HAP-1 (cell line): ENCODE measurements at regions not wholly inside any gene's neighbourhood (a gene's known extent, or its start where the extent isn't known, plus 50 kb on each side); places are given as distances from the start of the nearest gene placed in this dataset.

Experiments
- DNase-seq, 2 experiments: peaks; one replicate each; pipeline ENCODE4 v3.0.0-alpha.2; 2016 to 2020; ENCODE audit warnings: low spot score in 2 of 2
- H3K27me3 ChIP-seq: fragments of 250-450 bp; sonication (Bioruptor Pico); 2 replicates; pipeline ENCODE4 v1.5.1; 2020; ENCODE audit warnings: low read depth, mild to moderate bottlenecking, moderate library complexity
- H3K36me3 ChIP-seq: fragments of 250-450 bp; sonication (Bioruptor Pico); replicated peaks from 2 replicates; pipeline ENCODE4 v1.5.1; 2020; ENCODE audit warnings: mild to moderate bottlenecking
- H3K4me1 ChIP-seq: fragments of 250-450 bp; sonication (Bioruptor Pico); 2 replicates; pipeline ENCODE4 v1.5.1; 2020; ENCODE audit warnings: mild to moderate bottlenecking
- H3K4me3 ChIP-seq: fragments of 250-450 bp; sonication (Bioruptor Pico); 2 replicates; pipeline ENCODE4 v1.5.1; 2020; ENCODE audit warnings: mild to moderate bottlenecking, moderate library complexity
- H3K9me3 ChIP-seq: fragments of 250-450 bp; sonication (Bioruptor Pico); 2 replicates; pipeline ENCODE4 v1.5.1; 2020; ENCODE audit warnings: mild to moderate bottlenecking, moderate library complexity
- in situ Hi-C: fragments of 300-500 bp; cut with MboI; formaldehyde crosslinking; loops from 3 replicates; pipeline ENCODE4 v1.14.3; 2020; ENCODE audit warnings: low sequenced_read_pairs, inconsistent platforms, mixed read lengths

DNA sequence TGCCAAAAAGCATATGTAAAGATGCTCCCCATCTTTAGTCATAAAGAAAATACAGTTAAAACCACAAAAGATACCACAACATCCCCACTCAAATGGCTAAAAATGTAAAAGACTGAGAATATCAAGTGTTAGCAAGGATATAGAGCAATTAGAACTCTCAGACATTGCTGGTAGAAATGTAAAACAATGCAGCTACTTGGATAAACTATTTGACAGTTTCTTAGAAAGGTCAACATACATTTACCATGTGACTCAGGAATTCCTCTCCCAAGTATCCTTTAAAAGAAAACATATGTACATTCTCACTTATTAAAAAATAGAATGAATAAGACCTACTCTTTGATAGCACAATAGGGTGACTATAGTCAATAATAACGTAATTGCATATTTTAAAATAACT is 173.7 kb downstream of the HNRNPD start:
- 0 out of 2 replicates have a peak, but pooled peaks cover 2% of the 10 kb centered on the region for H3K27me3 ChIP-seq
- no peaks in the 10 kb centered on the region for H3K4me1 ChIP-seq
- H3K4me3 ChIP-seq: no peak overlapping the region
- in situ Hi-C loops: loop anchor here (10.0 kb wide), 2 partner anchors 725 to 785 kb away; partner anchors contain the start of gene RASGEF1B
- H3K36me3 ChIP-seq: no peaks in the 10 kb centered on the region
- no peaks in the 10 kb centered on the region for H3K9me3 ChIP-seq
- DNase-seq: no peak

DNA sequence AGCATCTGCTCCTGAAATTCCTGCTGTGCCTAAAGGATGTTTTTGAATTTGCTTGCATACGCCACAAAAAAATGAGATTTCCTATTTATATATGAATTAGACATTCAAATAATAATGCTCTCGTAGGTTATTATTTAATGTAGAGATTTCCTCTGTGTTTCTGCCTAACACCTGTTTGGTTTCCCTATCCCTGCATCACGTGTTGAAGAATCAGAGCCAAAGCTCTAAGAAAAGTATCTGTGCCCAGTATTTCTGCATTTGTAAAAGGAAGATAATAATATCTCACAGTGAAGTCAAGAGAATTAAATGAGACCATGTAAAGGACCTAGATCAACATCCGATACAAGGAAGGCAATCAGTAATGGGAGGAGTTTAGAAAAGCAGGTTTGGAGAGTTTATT is 179.5 kb downstream of the HNRNPD start:
- Histone ChIP-seq H3K27me3 (no peaks in the 10 kb centered on the region), H3K4me1 (no peaks in the 10 kb centered on the region), H3K9me3 (no peaks in the 10 kb centered on the region), H3K36me3 (no peaks in the 10 kb centered on the region), H3K4me3 (no peak overlapping the region)
- in situ Hi-C loops: no loop called here
- DNase-seq: no peak

DNA sequence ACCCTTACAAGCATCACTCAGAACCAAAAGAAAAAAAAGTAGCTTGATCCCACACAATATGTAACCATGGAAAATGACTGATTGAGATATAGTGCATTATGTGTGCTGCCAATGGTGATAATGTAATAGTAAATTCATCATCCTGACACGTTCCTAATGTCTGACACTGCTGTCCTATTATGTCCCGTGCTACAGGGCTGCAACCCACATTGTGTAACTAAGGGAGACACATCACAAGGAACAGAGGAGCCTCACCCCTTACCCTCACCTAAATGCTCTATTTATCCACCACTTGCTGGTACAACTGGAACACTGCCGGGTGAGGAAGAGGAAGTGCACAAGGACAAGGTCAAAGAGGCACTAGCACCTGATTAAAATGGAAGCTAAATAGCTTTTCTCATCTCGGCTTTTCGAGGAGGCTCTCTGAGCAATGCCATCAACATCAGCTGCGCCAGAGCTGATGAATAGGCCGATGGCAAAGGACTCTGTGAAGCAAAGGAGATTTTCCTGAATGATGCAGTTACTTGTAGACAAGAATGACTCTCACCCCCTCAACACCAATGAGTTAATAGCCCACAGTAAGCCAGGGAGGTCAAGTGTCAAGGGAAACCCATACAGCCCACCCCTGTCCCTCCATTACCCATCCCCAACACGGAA is 181.6 kb downstream of the HNRNPD start:
- Histone ChIP-seq H3K4me1 (no peaks in the 10 kb centered on the region), H3K36me3 (no peaks in the 10 kb centered on the region), H3K9me3 (no peaks in the 10 kb centered on the region), H3K4me3 (no peak overlapping the region), H3K27me3 (no peaks in the 10 kb centered on the region)
- DNase-seq: no peak
- in situ Hi-C loops: no loop called here

DNA sequence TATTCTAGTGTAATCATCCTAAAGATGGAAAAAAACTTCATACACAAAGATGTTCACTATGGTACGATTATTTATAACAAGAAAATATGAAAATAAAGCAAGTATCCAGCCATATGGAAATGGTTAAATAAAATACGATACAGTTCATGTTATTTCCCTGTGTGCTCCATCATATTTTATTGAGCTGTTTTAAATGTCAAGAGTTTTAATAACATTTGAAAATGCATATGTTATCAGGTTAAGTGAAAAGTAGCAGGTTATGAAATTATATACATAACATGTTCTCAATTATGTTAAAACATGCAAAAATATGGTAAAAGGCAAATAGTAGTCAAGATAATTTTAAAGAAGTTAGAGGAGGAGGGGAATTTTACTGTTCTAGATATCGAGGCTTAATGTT is 192.0 kb downstream of the HNRNPD start:
- in situ Hi-C loops: no loop called here
- no peak overlapping the region for H3K4me3 ChIP-seq
- DNase-seq: no peak
- H3K27me3 ChIP-seq: no peaks in the 10 kb centered on the region
- no peaks in the 10 kb centered on the region for H3K36me3 ChIP-seq
- no peaks in the 10 kb centered on the region for H3K9me3 ChIP-seq
- H3K4me1 ChIP-seq: no peaks in the 10 kb centered on the region

DNA sequence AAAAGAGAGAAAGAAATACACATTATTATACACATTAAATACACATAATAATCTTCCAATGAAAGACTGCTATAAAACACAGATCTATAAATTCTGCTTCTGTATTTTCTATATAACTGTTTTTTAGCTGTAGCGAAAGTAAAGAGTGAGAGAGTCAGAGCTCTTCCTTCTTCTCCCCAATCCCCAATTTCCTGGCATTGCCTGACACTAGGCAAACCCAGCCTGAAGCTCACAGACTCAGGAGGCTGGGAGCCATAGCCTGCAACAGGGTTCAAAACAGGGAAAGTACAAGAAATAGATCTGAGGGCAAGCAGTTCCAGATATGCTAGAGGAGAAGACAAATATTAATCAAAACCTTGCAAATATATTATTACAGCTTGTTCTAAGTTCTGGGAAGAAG is 201.6 kb downstream of the HNRNPD start:
- H3K4me3 ChIP-seq: no peak overlapping the region
- in situ Hi-C loops: no loop called here
- no peaks in the 10 kb centered on the region for H3K27me3 ChIP-seq
- no peaks in the 10 kb centered on the region for H3K36me3 ChIP-seq
- H3K4me1 ChIP-seq: no peaks in the 10 kb centered on the region
- no peak for DNase-seq
- H3K9me3 ChIP-seq: no peaks in the 10 kb centered on the region

DNA sequence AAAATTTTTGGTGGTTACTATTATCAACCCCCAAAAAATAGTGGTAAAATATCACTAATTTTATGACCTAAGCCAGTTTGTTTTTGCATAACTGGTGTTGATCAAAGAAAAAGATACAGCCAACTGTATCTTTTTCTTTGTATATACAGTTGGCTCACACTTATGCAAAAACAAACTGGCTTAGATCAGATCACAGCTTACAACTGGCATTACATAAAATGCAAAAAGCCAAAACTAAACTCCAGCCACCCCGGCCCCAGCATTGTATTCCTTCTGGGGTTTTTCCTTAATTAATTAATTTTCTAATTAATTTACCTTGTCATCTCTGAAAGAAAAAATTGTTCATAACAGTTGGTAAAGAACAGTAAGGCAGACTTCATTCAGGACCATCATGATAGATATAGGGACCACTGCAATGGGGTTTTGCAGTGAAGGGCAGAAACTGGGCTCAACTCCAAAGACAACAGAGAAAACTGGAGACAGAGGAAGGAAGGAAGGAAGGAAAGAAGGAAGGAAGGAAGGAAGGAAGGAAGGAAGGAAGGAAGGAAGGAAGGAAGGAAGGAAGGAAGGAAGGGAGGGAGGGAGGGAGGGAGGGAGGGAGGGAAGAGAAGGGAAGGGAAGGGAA is 202.1 kb downstream of the HNRNPD start:
- in situ Hi-C loops: no loop called here
- DNase-seq: no peak
- Histone ChIP-seq H3K4me1 (no peaks in the 10 kb centered on the region), H3K9me3 (no peaks in the 10 kb centered on the region), H3K36me3 (no peaks in the 10 kb centered on the region), H3K4me3 (no peak overlapping the region), H3K27me3 (no peaks in the 10 kb centered on the region)

DNA sequence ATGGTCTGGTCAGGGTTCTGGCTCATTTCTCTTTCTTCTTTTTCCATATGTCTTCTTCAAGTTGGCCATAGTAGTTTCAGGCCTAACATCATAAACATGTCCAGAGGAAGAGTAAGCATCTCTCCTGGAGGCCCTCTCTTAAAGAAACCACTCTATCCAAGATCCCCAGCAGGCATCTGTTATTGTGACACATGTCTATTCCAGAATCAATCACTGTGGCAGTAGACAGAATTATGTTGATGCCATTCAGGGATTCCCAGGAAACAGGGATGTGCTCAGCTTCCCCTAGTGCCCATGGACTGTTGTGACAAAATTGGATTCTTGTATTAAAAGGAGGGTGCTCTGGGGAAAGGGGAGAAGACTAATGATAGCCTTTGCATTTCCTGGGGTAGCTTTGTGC is 224.0 kb downstream of the HNRNPD start:
- Histone ChIP-seq H3K9me3 (no peaks in the 10 kb centered on the region), H3K4me1 (no peaks in the 10 kb centered on the region), H3K27me3 (no peaks in the 10 kb centered on the region), H3K4me3 (no peak overlapping the region), H3K36me3 (no peaks in the 10 kb centered on the region)
- no peak for DNase-seq
- in situ Hi-C loops: no loop called here

DNA sequence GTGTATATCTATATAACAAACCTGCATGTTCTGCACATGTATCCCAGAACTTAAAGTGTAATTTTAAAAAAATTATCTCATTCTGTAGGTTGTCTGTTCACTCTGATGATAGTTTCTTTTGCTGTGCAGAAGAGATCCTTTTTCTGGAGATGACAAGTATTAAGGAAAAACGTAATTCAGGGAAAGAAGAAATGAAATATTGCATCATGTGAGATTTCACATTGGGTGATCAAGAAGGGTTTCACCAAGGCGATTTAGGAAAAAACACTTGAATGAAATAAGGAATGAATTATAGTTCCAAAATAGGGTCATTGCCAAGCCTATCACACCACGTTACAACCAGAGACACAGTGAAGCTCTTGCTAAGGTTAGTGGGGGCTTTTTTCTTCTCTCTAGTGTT is 227.9 kb downstream of the HNRNPD start:
- Histone ChIP-seq H3K4me3 (no peak overlapping the region), H3K9me3 (no peaks in the 10 kb centered on the region), H3K36me3 (no peaks in the 10 kb centered on the region), H3K4me1 (no peaks in the 10 kb centered on the region), H3K27me3 (no peaks in the 10 kb centered on the region)
- no peak for DNase-seq
- in situ Hi-C loops: no loop called here

DNA sequence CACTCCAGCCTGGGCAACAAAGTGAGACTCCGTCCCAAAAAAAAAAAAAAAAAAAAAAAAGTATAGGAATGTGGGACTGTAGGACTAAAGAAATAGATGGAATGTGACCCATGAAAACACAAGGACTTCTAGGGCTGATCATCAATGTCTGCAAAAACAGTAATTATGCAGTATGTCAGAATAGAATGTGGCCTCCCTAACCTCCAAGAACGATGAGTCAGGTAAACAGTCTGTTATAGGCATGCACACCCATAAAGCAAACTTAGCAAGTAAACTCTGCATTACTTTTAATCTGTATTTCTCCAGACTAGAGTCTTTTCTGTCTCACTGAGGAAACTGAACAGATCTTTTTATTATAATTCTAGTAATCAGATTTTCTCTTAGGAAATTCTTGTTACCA is 233.4 kb downstream of the HNRNPD start:
- Histone ChIP-seq H3K9me3 (no peaks in the 10 kb centered on the region), H3K36me3 (no peaks in the 10 kb centered on the region), H3K4me3 (no peak overlapping the region), H3K4me1 (no peaks in the 10 kb centered on the region), H3K27me3 (no peaks in the 10 kb centered on the region)
- in situ Hi-C loops: no loop called here
- DNase-seq: no peak

DNA sequence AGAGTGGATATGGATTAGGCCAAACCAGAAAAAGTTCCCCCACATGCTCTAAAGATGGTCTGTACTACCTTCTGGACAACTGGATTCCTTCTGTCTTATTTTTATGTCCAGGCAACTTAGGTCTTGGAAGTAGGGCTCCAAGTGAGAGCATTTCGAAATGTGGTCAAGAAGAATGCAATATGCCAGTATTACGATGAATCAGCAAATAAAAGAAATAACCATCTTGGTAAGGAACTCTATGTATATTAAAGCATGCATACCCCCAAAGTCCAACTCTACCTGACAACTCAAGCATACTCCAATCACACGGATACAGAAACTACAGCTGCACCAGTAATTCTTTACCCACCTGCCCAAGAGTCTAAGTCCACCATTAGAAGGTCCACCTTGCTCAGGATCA is 234.5 kb downstream of the HNRNPD start:
- no peaks in the 10 kb centered on the region for H3K4me1 ChIP-seq
- no peaks in the 10 kb centered on the region for H3K36me3 ChIP-seq
- no peaks in the 10 kb centered on the region for H3K9me3 ChIP-seq
- H3K27me3 ChIP-seq: no peaks in the 10 kb centered on the region
- in situ Hi-C loops: no loop called here
- no peak for DNase-seq
- no peak overlapping the region for H3K4me3 ChIP-seq

DNA sequence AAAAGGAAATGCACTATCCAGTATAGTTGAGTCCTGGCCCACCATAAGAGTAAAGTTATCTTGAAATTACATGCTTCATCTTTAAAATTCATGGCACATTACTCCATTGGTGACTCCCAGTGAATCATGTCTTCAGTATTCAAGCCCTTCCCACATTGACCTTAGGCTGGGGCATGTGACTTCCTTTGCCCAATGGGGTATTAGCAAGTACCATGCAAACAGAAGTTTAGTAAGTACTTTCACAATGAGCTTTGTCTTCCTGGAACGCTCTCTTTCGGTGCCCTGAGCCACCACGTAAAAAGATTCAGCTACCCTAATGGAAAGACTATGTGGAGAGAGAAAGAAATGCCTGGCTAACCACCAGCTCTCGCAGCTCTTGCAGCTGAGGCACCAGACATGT is 235.4 kb downstream of the HNRNPD start:
- no peaks in the 10 kb centered on the region for H3K9me3 ChIP-seq
- in situ Hi-C loops: no loop called here
- H3K27me3 ChIP-seq: no peaks in the 10 kb centered on the region
- no peak overlapping the region for H3K4me3 ChIP-seq
- no peaks in the 10 kb centered on the region for H3K36me3 ChIP-seq
- DNase-seq: no peak
- no peaks in the 10 kb centered on the region for H3K4me1 ChIP-seq

DNA sequence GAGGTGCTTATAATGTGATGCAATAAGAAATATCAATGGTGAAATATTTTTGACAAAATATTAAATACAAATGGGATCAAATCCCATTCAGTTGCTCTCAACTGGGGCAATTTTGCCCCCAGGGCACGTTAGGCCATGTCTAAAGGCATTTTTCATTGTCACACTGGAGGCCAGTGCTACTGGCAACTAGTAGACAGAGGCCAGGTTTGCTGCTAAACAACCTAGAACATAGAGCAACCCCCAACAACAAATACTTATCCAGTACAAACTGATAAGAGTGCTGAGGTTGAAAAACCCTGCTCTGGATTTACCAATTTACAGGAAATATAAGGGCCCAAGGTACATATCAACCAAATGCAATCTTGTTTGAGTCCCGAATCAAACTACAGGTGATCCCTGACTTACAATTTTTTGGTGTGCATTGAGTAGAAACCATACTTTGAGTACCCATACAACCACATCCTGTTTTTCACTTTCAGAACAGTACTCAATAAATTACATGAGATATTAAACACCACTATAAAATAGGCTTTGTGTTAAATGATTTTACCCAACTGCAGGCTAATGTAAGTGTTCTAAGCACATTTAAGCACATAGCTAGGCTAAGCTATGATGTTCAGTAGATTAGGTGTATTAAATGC is 237.5 kb downstream of the HNRNPD start:
- no peaks in the 10 kb centered on the region for H3K36me3 ChIP-seq
- H3K4me1 ChIP-seq: no peaks in the 10 kb centered on the region
- H3K9me3 ChIP-seq: no peaks in the 10 kb centered on the region
- H3K27me3 ChIP-seq: 0 out of 2 replicates have a peak, but pooled peaks cover 3% of the 10 kb centered on the region
- in situ Hi-C loops: no loop called here
- DNase-seq: no peak
- no peak overlapping the region for H3K4me3 ChIP-seq

DNA sequence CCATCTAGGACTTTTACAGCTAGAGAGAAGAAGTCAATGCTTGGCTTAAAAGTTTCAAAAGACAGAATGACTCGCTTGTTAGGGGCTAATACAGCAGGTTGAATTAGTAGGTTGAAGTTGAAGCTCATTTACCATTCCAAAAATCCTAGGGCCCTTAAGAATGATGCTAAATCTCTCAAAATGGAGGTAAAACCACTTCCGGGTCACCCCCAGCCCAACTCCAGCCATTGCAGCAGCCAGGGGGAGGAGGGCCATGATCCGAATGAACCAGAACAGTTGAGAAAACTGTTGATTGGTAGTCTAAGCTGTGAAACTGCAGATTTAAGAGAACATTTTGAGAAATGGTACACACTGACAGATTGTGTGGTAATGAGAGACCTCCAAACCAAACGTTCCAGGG is 245.4 kb downstream of the HNRNPD start:
- H3K4me3 ChIP-seq: no peak overlapping the region
- H3K36me3 ChIP-seq: no peaks in the 10 kb centered on the region
- no peaks in the 10 kb centered on the region for H3K9me3 ChIP-seq
- no peaks in the 10 kb centered on the region for H3K4me1 ChIP-seq
- no peak for DNase-seq
- in situ Hi-C loops: no loop called here
- 0 out of 2 replicates have a peak, but pooled peaks cover 3% of the 10 kb centered on the region for H3K27me3 ChIP-seq

DNA sequence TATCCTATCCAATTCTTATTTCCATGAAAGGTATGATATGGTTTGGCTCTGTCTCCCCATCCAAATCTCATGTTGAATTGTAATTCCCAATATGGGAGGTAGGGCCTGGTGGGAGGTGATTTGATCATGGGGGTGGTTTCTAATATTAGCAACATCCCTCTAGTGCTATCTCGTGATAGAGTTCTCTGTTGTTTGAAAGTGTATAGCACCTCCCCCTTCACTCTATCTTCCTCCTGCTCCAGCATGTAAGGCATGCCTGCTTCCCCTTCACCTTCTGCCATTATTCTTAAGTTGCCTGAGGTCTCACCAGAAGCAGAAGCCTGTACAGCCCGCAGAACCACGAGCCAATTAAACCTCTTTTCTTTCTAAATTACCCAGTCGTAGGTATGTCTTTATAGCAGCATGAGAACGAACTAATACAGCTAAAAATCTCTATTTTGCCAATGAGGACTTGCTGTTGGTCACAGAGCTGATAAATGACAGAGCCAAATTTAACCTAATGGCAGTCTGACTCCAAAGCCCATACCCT is 247.2 kb downstream of the HNRNPD start:
- in situ Hi-C loops: no loop called here
- H3K4me1 ChIP-seq: no peaks in the 10 kb centered on the region
- no peaks in the 10 kb centered on the region for H3K9me3 ChIP-seq
- DNase-seq: no peak
- no peak overlapping the region for H3K4me3 ChIP-seq
- H3K27me3 ChIP-seq: 0 out of 2 replicates have a peak, but pooled peaks cover 3% of the 10 kb centered on the region
- H3K36me3 ChIP-seq: no peaks in the 10 kb centered on the region
